GM18870 (cell line): ENCODE measurements at regions not wholly inside any gene's neighbourhood (a gene's known extent, or its start where the extent isn't known, plus 50 kb on each side); places are given as distances from the start of the nearest gene placed in this dataset.

ENCODE experiments used
- ATAC-seq: cut with Tn5 transposase; IDR thresholded peaks from one replicate; pipeline ENCODE4 v1.9.1; 2021; ENCODE audit warnings: moderate library complexity; ENCODE audit not compliant: unreplicated experiment

DNA sequence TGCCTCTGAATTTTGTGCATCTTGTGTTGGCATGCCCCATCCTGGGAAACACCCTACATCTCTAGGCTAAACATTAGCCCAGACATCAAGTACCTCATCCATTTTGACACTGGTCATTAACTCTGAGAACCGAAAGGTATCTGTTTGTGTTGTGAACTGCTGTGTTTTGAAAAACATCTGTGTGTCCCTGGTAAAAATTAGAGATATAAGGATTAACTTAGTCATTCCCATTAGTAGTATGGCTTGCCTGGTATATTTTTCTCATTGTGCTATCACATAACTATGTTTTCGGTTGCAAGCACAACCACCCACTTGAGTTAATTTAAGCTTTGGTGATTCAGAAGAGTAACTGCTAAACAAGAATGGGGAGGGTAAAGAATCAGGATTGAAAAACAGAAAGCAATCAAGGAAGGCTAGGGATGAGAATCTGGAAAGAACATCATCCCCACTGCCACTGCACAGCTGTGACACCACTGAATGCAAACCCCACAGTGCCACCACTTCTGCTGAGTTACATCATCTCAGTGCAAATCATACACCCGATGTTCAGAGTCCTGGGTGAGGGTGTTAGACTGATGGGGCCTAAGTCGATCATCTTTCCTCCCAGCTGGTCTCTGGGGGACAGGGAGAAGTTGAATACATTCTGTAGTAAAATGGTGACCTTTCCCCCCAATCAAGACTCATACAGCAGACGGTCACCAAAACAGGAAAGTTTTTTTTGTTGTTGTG is 234.0 kb downstream of the EPHA4 start:
- peak; percentile 76 for ATAC-seq

DNA sequence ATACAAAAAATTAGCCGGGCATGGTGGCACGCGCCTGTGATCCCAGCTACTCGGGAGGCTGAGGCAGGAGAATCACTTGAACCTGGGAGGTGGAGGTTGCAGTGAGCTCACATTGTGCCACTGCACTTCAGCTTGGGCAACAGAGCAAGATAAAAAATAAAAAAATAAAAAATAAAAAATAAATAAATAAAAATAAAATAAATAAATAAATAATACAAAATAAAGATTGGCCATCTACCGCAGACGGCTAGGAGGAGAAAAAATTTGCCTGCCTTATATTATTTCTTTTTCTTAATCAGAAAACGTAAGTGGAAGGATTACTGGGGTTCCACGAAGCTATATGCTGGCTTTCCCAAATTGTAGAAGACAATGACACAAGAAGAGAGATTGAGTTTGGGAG is 229.7 kb downstream of the EPHA4 start:
- ATAC-seq, result no peak

DNA sequence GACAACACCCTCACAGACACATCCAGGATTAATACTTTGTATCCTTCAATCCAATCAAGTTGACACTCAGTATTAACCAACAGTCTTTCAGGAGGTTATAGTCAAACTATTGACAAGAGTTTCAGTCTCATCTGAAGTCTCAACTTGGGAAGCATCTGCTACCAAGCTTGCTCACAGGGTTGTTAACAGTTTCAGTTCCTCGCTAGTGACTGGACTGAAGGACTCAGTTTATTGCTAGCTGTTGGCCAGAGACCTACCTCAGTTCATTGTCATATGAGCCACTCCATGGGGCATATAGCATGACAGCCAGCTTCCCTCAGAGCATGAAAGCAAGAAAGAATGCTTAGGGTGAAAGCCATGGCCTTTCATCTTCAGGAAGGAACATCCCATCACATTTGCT is 228.6 kb downstream of the EPHA4 start:
- ATAC-seq, result no peak

DNA sequence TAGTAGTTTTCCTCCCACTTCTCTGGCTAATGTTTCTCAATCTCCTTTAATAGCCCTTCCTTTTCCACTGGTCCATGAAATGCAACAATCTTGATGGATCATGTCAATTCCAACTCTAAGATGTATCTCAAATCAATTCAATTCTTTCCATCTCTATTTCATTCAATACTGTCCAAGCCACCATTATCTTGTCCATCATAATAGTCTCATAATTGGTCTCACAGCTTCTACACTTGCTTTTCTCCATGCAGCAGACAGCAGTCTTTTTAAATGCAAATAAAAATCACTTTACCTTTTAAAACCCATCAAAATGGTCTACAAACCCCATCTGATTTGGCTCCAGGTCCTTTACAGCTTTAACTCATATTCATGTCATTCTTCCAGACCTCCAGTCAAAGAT is 226.6 kb downstream of the EPHA4 start:
- no peak for ATAC-seq

DNA sequence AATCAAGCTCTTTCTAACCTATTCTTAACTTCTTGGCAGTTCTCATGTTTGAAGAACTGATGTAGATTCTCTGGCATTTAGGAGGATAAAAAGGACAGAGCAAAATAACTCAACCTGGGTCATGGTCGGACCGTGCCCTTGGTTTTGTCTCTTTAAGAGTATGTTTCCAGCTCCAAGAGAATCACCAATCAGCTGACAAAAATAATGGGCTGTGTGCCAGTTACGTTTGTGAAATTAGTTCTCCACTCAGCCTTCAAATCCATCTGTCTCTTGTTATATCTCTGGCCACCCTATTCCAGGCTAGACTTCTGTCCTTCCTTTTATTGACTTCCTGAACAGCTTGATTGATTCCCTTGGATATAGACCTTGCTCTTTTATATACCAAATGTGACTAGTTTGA is 225.7 kb downstream of the EPHA4 start:
- no peak for ATAC-seq

DNA sequence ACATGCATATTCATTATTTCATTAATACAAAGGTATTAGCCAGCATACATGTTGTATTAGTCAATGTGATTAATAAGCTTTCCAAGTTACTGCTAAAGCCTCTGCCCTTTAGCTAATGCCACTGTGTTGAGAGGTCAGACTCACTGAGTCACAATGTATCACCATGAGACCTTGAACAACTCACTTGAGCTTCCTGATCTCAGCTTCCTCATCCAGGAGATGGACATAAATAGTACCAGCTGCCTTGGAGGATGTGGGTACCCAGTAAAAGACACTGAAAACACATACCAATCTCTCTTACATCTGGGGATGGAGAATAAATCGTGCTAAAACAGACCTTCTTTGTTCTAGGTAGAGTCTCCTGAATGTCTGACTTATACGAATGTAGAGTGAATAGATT is 224.6 kb downstream of the EPHA4 start:
- no peak for ATAC-seq

DNA sequence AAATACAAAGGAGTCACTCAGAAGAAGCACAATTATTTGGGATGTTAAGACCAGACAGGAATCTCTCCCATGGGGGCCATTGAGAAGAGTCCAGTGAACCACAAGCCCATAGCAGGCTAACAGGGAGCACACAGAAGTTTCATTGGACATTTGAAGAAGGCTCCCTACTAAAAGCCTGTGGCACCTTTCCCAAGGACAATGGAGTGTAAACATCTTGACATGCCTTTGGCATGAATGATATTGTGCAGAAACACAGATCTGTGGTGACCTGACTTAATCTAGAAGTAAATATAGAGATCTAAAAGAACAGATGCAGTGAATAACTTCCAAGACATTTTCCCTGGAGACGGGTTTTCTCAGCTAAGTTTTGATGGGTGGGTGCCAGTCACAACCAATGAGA is 221.5 kb downstream of the EPHA4 start:
- no peak for ATAC-seq

DNA sequence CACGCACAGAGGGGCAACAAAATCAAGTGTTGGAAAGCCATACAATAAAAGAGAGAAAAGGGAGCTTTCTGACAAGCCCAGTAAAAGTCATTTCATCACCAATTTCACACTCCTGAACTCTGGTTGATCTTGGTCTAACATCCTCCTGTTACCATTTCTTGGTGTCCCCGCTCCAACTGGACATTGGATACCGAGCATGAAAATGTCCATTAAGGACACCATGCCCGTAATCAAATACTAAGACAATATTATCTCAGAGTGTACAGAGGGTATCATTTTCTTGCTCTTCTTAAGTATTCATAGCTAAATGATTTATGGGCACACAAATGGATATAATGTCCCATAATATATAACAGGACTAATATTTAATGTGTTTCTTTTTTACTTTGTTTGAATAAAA is 218.9 kb downstream of the EPHA4 start:
- ATAC-seq, result no peak

DNA sequence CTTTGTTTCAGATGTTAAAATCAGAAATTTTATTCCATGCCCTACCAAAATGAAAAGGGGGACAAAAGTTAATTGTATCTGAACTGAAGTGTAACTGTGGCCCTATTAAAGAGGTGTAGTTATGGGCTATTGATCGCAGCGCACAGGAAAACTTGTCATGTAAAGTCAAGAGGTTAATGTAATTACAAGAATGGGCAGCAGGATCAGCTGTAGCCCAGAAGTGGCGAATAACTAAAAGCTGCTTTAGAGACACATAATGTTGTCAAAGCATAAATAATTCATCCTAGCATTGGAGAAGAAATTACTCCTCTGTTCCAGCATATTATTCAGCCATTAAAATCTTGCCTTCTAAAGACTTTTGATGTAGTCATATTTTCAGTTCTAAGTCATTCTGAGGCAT is 211.8 kb downstream of the EPHA4 start:
- no peak for ATAC-seq

DNA sequence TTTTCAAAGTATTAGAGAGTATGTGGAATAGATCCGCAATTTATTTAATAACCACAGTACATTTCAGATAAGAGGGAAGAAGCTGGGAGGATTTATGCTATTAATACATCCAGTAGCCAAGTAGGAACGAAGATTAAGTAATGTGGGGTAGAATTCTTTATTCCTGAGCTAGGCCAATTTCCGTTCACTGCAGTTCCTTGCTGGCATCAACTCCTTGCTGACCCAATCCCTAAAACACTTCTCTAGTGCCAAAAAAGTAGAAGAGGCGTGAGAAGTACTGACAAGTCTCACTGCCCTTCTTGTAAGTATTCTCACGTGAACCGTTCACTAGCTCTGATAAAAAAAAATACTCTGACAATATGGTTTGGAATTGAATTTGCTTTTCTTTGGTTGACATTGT is 211.4 kb downstream of the EPHA4 start:
- ATAC-seq, result no peak

DNA sequence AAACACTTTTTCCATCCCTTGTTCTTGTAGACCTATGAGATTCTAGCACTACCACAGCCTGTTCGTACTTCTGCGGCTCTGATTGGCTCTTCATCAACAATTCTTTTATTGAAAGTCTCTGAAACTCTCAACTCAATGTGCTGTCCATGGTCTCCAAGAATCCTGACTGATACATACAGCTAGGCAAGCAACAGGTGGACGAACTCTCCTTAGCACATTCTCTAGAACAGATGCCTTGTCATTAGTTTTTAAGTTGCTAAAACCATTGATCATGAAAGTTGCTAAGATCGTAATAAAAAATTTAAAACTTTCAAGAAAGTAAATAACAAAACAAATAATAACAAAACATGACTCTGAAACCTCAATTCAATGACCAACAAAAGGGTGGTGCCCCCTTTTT is 210.5 kb downstream of the EPHA4 start:
- no peak for ATAC-seq

DNA sequence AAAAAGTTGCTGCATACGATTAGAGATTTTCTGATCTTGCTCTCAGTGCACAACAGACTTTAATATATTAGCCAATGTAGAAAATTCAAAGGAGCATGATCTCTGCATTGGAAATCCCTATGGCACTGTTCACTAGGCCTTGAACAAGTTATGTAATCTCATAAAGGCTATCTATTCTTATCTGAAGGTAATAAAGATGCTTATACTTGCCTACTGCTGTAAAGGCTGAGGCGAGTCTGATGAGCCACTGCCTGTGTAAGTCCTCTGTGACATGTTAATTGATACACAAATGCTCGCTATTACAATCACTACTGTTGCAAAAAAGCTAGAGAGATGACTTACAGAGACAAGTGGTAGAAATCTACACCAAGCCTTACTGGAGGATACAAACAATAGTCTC is 207.4 kb downstream of the EPHA4 start:
- no peak for ATAC-seq
